Right lobe of liver (tissue), 6 donors: ENCODE measurements at regions not wholly inside any gene's neighbourhood (a gene's known extent, or its start where the extent isn't known, plus 50 kb on each side); places are given as distances from the start of the nearest gene placed in this dataset.
A peak's percentile ranks its signal among the peaks of the same experiment; 100 is the strongest.

Source experiments
- ATAC-seq, 4 donors: fragments of 200-7000 bp; cut with Tn5 transposase; one replicate each; pipeline ENCODE4 v1.9.1; 2020; ENCODE audit warnings: mild to moderate bottlenecking in 4 of 4, moderate library complexity in 4 of 4
- DNase-seq, 3 donors: peaks; one replicate each; pipeline ENCODE4 v3.0.0-alpha.2; 2020
- H3K27ac ChIP-seq, 3 donors: fragments of 200-600 bp; one replicate each; pipeline ENCODE4 v1.8.0; 2022
- H3K27me3 ChIP-seq, 2 donors: fragments of 200-600 bp; one replicate each; pipeline ENCODE4 v1.8.0; 2022
- H3K36me3 ChIP-seq, 4 donors: fragments of 200-600 bp; sonication (generic) in 1 of 4; one replicate each; pipeline versions ENCODE4 v1.5.1 to v1.8.0; 2017 to 2022; ENCODE audit warnings: control low read depth in 1 of 4
- H3K4me1 ChIP-seq, 4 donors: fragments of 200-600 bp; sonication (generic) in 1 of 4; one replicate each; pipeline versions ENCODE4 v1.5.1 to v1.8.0; 2017 to 2022; ENCODE audit warnings: control low read depth in 1 of 4
- H3K4me3 ChIP-seq, 3 donors: fragments of 200-600 bp; one replicate each; pipeline ENCODE4 v1.8.0; 2022
- H3K9me3 ChIP-seq, 4 donors: fragments of 200-600 bp; sonication (generic) in 1 of 4; one replicate each; pipeline versions ENCODE4 v1.5.1 to v1.8.0; 2017 to 2022; ENCODE audit warnings: control low read depth in 1 of 4
- POLR2A ChIP-seq: fragments of 450-650 bp; IDR thresholded peaks from one replicate; pipeline ENCODE4 v1.6.1; 2017; ENCODE audit warnings: antibody characterized with exemption, mild to moderate bottlenecking
- WGBS: methylation state at CpG from one replicate; pipeline ENCODE4 v1.1.6; 2018; ENCODE audit warnings: low coverage, low lambda C conversion rate; ENCODE audit not compliant: insufficient coverage; ENCODE audit errors: missing lambda C conversion rate; 5-methylcytosine and 5-hydroxymethylcytosine counted together
- intact Hi-C, 2 donors: fragments of 100-400 bp; cut with DNase I; formaldehyde crosslinking; loops; one replicate each; pipeline versions ENCODE4 v1.11.2 to v1.14.1; 2022
- TF ChIP-seq, protein P1 (sequence below), 4 donors: fragments of 200-600 bp in 3 of 4; fragments of 450-650 bp in 1 of 4; IDR thresholded peaks; one replicate each; pipeline versions ENCODE4 v1.5.1 to v1.8.0; 2016 to 2022; ENCODE audit warnings: antibody characterized with exemption in 4 of 4, mild to moderate bottlenecking in 2 of 4
- donor health status: DM: no; HTN: yes; CAD: no.
- donor health status: DM: no; HTN: no; CAD: no.
- donor health status: DM: no; HTN: no; CAD: no.
- donor health status: DM: no; HTN: yes; CAD: no.
- donor health status: DM: no; HTN: yes; CAD: no.

DNA sequence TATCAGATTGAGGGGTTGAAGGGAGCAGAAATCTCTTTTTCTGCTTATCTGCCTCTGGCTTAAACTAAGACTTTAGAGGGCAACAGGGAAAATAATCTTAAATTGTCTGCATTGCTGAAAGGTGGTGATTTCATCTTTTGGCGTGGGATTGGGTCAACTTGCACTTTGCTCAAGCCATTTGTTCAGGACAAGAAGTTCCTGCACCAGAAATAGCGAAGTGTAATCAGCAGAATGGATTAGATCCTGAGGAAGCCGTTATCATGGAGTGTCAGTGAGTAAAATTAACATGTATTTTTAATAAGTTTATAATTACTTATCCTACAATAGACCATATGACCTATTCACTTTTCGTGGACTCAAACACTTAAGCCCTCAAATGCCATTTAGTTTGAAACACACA lies 249.3 kb downstream of the CD83 start:
- Histone ChIP-seq H3K4me1 (peaks cover 0 to 11% (median 4%) of the 10 kb centered on the region in 4 donors), H3K36me3 (no peaks in the 10 kb centered on the region), H3K27ac (no peak overlapping the region), H3K27me3 (no peaks in the 10 kb centered on the region), H3K9me3 (no peaks in the 10 kb centered on the region), H3K4me3 (no peak overlapping the region)
- peak in 1 of 3 donors; percentile 49 for DNase-seq
- TF ChIP-seq POLR2A, result no peak
- TF ChIP-seq, protein P1, sequence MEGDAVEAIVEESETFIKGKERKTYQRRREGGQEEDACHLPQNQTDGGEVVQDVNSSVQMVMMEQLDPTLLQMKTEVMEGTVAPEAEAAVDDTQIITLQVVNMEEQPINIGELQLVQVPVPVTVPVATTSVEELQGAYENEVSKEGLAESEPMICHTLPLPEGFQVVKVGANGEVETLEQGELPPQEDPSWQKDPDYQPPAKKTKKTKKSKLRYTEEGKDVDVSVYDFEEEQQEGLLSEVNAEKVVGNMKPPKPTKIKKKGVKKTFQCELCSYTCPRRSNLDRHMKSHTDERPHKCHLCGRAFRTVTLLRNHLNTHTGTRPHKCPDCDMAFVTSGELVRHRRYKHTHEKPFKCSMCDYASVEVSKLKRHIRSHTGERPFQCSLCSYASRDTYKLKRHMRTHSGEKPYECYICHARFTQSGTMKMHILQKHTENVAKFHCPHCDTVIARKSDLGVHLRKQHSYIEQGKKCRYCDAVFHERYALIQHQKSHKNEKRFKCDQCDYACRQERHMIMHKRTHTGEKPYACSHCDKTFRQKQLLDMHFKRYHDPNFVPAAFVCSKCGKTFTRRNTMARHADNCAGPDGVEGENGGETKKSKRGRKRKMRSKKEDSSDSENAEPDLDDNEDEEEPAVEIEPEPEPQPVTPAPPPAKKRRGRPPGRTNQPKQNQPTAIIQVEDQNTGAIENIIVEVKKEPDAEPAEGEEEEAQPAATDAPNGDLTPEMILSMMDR (IDR thresholded peaks at IDR 0.05), result no peak
- intact Hi-C loops, result no loop called here
- 35% methylated on average over 4 of the region's 4 CpGs for WGBS
- peak; percentile 60 to 88 (median 85) for ATAC-seq

DNA sequence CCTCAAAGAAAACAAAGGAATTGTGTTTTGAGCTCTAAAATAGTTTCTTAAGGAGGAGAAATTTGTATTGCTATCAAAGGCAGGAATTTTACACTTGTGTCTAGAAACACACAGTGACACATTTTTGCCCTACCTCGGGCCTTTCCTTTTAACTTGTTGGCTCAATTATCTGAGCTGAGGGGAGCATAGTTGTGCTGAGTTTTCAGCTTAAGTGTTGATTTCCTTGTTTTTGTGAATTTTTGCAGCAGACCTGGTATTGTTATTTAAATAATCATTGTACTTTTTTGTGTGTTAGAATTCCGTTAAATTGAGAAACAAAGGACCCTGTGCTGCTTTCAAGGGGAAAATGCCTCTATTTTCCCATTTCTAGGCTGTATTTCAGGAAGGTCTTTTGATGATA lies 249.7 kb downstream of the CD83 start:
- 96% methylated on average over 2 of the region's 2 CpGs for WGBS
- Histone ChIP-seq H3K36me3 (no peaks in the 10 kb centered on the region), H3K4me3 (no peak overlapping the region), H3K27ac (no peak overlapping the region), H3K27me3 (no peaks in the 10 kb centered on the region), H3K9me3 (no peaks in the 10 kb centered on the region), H3K4me1 (peaks cover 0 to 11% (median 4%) of the 10 kb centered on the region in 4 donors)
- TF ChIP-seq POLR2A, result no peak
- TF ChIP-seq, protein P1 (IDR thresholded peaks at IDR 0.05), result no peak
- intact Hi-C loops, result no loop called here
- ATAC-seq (no peak), DNase-seq (no peak)

DNA sequence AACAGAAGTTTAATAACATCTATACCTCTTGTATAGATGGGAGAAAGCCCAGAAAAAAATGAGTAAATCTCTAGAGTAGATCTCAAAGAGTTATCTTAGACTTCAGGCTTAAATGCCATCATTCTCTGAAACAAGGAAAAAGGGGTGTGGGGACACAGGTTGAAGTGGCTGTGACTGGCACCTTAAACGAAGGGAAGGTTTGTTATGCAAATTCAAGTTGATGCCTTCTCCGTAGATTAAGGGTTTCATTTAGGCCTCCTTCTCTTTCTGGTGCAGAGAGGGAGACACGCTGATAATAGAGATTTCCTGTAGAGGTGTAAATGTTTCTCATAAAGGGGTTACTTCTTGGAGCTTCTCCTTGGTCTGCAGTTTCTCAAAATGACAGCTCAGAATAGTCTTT lies 252.1 kb downstream of the CD83 start:
- H3K27ac ChIP-seq, result no peak overlapping the region
- intact Hi-C loops, result no loop called here
- no peaks in the 10 kb centered on the region for H3K9me3 ChIP-seq
- WGBS, result 88% methylated on average over 3 of the region's 3 CpGs
- H3K36me3 ChIP-seq, result no peaks in the 10 kb centered on the region
- TF ChIP-seq POLR2A, result no peak
- TF ChIP-seq, protein P1 (IDR thresholded peaks at IDR 0.05), result no peak
- ATAC-seq (no peak), DNase-seq (no peak)
- H3K27me3 ChIP-seq, result no peaks in the 10 kb centered on the region
- H3K4me1 ChIP-seq, result peaks cover 0 to 15% (median 6%) of the 10 kb centered on the region in 4 donors
- no peak overlapping the region for H3K4me3 ChIP-seq

DNA sequence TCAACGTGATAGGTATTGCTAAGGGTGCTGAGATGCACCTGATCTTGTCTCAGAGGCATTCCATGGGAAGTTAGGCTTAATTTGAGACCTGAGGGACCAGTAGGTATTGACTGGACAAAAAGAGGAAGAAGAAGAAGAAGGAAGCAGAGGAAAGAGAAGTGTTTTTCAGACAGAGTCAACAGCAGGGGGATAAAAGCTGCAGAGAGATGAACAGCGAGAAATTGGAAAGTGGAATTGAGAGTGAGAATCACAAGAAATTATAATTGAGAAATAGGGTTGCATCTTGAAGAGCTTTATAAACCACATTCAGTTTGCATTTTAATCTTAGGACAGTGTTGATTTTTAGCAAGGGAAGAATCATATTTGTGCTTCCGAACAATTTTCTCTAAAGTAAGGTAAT lies 254.0 kb downstream of the CD83 start:
- intact Hi-C loops, result no loop called here
- no peaks in the 10 kb centered on the region for H3K27me3 ChIP-seq
- TF ChIP-seq POLR2A, result no peak
- TF ChIP-seq, protein P1 (IDR thresholded peaks at IDR 0.05), result no peak
- peak in 1 of 4 donors; percentile 28 for ATAC-seq
- H3K36me3 ChIP-seq, result no peaks in the 10 kb centered on the region
- no peak for DNase-seq
- 71% methylated on average over 3 of the region's 3 CpGs for WGBS
- H3K9me3 ChIP-seq, result no peaks in the 10 kb centered on the region
- peaks cover 0 to 12% (median 5%) of the 10 kb centered on the region in 4 donors for H3K4me1 ChIP-seq
- no peak overlapping the region for H3K27ac ChIP-seq
- no peak overlapping the region for H3K4me3 ChIP-seq
